NOMO-1 treated with DMSO at 0.1 percent for 48 hours (cell line): ENCODE measurements at regions not wholly inside any gene's neighbourhood (a gene's known extent, or its start where the extent isn't known, plus 50 kb on each side); places are given as distances from the start of the nearest gene placed in this dataset.
"Not testable (repeated sequence)": the region's sequence is repeated elsewhere in the genome, so short reads cannot be mapped to it uniquely, and the experiment has no call there.

Source experiments
- DNase-seq: peaks from one replicate; lab custom pipeline; 2025; ENCODE audit not compliant: unreplicated experiment; lab: John Stamatoyannopoulos, UW

DNA sequence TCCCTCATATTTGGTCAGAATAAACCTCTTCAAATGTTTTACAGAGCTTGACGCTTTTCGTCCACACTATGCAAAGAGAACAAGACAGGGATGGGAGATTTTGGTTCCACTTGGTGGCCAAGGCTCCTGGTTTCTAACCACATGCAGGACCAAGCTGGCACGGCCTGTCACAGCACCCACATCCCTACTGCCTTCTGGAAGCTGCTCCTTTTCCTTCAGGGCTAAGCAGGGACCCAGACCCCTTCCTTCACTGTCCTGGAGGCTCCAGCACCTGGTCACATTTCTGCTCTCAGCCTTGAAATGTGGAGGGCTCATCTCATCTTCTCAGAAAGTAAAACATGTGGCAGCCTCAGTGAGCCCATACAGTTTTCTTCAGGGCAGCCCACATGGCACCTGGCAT lies 50.4 kb upstream of the ARHGEF7 start:
- DNase-seq, result no peak

DNA sequence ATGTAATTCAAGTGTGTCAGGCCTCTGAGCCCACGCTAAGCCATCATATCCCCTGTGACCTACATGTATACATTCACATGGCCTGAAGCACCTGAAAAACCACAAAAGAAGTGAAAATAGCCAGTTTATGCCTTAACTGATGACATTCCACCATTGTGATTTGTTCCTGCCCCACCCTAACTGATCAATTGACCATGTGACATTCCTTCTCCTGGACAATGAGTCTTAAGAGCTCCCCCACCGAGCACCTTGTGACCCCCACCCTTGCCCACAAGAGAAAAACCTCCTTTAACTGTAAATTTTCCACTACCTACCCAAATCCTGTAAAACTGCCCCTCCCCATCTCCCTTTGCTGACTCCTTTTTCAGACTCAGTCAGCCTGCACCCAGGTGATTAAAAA lies 52.1 kb upstream of the ARHGEF7 start:
- no peak for DNase-seq

DNA sequence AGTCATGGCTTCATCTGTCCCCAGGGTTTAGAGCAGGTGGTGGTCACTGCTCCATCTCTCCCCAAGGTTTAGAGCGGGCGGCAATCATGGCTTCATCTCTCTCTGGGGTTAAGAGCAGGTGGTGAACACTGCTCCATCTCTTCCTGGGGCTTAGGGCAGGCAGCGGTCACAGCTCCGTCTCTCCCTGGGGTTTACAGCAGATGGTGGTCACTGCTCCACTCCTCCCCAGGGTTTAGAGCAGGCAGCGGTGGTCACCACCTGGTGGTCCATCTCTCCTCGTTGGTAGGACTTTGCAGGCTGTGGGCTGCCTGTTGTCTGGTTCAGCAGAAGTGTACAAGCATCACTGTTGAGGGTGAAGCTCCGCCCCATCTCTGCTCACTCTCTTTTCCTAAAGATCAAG lies 52.8 kb upstream of the ARHGEF7 start:
- DNase-seq, result no peak

DNA sequence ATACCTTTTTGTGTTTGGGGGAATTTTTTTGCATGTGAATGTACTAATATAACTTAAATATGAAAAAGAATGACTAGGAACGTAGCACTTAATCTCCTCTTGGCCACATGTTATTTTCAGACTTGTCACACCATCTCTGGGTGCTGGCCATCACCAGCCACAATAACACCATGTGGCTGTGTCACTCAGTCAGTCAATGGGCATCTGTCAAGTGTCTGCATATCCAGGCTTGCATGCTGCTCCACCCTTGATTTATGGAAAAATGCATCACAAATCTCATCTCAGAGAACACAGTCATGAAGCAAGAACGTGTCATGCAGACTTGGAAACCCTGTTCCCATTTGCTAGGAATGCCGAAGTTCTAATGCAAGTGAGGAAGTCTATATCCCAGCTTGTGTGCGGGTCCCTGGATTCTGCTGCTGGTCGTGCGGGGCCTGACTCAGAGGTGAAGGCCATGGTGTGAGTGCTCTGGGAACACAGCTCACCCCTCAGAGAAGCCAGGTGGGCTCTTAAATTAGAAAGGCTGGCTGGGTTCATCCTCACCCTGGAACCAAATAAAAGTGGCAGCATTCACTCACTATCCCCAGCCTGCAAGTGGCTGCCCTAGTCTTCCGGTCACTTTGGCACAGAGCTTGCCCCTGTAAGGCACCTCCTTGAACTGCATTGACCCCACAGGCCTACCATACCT lies 53.6 kb upstream of the ARHGEF7 start:
- no peak for DNase-seq

DNA sequence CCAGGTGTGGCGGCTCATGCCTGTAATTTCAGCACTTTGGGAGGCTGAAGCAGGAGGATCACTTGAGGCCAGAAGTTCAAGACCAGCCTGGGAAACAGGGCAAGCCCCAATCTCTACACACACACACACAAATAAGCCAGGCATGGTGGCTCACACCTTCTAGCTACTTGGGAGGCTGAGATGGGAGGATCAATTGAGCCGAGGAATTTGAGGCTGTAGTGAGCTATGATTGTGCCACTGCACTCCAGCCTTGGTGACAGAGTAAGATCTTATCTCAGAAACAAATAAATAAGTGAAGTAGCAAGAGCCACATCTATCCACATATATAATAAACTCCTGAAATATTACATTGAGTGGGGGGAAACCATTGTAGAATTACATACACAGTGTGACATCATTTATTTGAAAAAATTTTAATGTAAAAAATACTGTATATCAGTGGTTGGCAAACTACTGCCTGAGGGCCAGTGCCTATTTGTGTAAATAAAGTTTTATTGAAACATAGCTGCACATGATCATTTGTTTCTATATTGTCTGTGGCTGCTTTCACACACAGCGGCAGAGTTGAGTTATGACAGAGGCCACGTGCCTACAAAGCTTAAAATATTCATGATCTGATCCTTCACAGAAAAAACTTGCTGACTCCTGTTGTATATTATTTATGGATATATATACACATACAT lies 54.7 kb upstream of the ARHGEF7 start:
- no peak for DNase-seq

DNA sequence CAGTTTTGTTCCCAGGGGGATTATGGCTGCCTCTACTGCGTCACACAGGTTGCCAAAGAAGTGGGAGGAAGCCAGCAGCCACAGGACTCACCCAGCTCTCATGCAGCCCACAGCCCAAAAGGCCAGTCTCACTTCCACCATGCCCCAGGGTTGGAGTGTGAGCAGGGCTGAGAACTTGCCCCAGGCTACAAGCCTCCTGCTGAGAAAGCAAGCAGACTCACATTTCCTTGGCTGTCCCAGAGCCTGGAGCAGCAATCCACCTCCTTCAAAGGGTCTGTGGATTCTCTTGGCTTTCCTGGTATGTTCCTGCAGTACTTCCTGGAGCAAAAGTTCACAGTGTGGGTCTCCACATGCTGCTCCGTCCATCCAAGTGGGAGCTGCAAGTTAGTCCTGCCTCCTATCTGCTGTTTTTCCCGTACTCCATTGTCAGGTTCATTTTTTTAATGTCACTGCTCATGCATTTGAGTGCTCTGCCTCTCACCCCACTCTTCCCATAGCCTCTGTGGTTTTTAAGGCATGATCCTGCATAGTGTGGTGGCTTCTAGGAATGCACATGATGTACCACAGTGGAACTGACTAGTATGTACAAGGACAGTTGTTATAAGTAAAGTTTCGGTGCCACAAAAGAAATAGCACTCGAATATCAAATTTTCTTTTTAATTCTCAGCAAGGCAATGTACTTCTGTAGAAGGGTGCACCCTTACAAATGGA lies 56.2 kb upstream of the ARHGEF7 start:
- DNase-seq, result no peak

DNA sequence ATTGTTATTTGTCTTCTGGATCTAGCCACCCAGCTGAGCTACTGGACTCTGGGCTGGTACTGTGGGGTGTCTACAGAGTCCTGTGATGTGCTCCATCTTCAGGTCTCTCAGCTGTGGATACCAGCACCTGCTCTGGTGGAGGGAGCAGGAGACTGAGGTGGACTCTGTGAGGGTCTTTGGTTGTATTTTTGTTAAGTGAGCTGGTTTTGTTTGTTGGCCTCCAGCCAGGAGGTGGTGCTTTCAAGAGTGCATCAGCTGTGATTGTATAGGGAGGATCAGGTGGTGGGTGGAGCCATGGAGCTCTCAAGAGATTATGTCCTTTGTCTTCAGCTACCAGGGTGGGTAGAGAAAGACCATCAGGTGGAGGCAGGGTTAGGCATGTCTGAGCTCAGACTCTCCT lies 56.8 kb upstream of the ARHGEF7 start:
- not testable (repeated sequence) for DNase-seq

DNA sequence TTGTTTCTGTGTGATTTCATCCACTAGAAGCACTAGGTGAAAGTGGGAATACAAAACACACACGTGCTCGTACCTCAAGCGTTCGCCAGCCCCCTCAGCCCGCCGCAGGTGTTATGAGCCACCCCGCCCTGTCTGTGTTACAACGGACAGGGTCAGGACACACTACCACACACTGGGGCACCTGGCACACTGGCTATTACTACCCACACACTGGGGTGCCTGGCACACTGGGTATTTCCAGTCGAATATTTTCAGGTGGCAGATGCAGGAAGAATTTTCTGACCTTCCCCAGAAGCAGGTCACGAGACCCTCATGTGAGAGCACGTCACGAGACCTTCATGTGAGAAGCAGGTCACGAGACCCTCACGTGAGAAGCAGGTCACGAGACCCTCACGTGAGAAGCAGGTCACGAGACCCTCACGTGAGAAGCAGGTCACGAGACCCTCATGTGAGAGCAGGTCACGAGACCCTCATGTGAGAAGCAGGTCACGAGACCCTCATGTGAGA lies 63.3 kb upstream of the ARHGEF7 start:
- DNase-seq, result not testable (repeated sequence)

DNA sequence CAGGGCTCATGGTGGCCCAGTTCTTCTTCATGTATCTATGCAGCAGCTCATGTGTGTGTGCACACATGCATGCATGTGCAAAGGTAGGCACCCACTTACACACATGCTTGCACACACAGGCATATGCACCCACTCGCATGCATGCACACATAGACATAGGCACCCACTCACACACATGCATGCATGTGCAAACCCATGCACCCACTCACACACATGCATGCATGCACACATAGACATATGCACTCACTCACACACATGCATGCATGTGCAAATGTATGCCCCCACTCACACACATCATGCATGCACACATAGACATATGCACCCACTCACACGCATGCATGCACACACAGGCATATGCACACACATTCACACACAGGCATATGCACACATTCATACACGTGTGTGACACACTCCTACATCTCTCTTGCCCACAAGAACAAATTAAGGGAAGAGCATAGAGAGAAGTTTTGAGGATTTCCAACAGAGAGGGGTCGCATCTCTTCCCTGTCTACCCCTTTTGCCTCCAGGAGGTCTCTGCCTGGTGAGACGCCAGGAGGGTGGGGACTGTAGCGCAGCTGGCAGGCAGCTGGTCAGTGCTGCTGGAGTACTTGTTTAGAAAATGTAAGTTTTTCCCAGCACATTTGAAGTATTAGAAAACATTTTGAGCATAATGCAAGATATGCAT lies 63.9 kb upstream of the ARHGEF7 start:
- no peak for DNase-seq

DNA sequence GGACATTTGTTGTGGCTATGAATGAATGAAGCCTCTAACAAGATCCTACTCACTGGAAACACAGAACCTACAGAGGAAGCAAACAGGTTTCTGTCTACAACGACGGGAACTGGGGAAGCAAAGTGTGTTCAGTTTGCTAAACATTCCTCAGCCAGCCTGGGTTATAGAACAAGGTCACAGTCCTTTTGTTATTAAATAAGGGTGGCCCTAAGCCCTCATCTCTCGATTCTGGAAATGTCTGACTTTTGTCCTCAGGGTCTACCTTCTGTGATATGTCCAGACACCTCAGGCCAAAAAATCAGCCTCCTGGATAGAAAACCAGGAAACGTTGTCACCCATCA lies 64.6 kb upstream of the ARHGEF7 start:
- no peak for DNase-seq

DNA sequence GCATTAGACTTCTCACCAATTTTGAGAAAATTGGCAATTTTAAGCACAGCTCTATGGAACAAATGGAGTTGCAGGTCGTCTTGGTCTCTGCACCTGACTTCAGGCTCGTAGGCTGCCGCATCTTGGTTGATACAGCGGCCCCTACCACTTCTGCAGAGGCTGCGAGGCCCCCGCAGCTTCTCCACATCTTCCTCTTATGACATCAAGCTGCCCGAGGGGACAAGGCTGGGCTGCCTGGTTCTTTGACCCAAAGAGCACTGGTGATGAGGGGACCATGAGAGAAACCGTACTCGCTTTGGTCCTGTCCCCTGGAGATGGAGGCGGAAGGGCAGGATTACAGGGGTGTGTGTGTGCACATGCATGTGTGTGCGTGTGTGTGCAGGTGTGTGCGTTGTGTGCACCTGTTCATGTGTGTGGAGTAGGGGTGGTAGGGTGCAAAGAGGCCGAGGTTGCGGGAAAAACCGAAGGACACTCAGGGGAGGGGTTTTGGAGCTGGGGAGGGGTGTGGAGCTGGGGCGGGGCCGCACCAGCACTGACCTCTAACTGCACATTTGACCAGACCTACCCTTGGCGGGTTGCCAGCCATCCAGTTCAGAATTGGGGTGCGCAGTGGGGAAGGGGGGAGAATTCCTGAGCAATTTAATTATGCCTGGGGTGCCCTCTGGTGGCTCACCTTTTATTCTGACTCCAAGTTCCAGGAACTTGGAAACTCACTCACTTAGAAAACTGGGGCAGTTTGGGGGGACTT lies 65.1 kb upstream of the ARHGEF7 start:
- DNase-seq, result no peak

DNA sequence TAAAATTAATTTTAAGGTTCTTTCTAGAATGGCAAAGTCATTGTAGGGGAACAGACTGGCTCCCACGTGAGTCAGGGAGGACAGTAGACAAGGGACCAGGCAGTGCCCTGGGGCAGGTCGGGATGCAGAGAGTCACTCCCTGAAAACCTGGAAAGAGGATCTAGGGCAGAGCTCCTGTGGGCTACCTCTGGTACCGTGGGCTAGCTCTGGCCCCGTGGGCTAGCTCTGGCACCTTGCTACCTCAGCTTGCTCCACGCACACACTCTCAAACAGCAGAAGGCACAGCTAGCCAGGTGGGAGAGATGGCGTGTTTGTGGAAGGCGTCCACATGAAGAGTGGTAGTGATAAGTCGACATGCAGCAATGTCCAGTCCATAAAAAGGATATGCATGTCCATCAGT lies 66.7 kb upstream of the ARHGEF7 start:
- no peak for DNase-seq

DNA sequence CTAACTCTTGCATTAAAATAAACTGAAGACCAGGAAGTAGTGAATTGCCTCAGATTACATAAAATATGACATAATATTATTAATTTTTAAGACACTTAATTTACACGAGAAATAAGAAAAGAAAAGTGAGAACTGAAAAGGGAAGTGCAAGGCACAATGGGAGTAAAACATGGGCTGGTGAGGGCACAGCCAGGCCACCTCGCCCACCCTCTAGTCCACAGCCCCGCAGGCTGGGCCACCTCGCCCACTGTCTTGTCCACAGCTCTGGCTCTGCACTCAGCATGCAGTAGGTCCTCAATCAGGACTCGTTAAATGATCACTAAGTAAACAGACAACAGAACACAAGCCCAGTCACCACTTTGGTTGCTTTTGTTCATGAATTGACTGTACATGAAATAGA lies 67.8 kb upstream of the ARHGEF7 start:
- no peak for DNase-seq

DNA sequence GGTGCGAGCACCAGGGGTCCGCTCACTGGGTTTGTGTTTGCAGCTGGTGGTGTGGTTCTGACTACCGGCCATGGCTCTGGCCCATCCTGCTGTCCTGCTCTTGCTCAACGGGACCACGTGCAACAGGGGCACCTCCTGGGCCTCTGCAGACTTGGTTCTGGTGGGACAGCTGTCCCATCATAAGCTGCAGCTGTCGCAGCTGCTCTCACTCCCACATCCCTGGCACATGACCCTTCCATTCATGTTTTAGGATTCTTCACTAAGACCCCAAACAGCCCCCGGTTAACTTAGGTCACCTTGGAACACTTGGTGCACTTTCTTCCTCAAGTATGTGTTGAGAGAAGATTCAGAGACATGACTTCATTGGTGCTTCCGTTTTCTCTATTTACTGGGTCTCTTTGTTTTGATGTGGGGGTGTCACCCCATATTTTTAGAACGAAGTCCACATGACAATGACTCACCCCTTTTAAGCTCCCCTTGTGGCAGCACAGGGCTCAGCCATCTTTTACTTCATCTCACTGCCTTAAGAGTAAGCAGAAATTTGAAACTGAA lies 68.4 kb upstream of the ARHGEF7 start:
- peak; percentile 79 for DNase-seq

DNA sequence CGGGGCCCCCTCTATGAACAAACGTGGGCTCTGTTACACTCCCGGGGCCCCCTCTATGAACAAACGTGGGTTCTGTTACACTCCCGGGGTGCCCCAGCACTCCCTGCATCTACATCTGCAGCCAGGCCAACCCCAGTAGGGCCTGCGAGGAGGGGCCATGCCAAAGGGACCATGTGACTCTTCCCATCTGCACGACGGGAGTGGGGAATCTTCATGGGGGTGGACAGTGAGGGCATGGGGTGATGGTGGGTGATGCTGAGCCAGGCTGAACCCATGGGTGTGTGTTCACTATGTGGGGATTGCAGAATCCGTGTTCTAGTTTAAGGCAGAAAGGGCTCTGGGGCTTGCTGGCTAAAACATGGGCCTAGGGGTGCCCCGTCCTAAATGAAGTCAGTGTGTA lies 69.9 kb upstream of the ARHGEF7 start:
- DNase-seq, result no peak

DNA sequence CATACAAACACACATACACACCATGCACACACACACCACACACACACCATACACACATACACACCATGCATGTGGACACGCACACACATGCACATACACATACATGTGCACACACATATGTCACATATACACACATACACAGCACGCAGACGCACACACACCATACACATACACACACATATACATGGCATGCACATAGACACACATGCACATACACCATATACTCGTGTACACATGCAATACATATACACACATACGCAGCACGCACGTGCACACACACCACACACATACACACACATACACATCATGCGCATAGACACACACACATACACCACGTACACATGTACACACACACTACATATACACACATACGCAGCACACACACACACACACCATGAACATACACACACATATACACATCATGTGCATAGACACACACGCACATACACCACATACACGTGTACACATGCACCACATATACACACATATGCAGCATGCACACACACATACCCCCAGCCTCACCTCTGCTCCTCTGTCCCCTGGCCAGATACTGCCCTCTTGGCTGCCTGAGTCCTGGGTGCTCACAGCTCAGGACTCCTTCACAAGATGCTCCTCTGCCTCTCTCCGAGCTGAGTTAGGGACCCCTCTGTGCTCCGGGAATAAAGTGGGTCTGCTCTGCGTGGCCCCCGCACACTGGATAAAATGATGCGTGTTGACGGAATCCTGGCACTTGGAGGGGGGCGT lies 70.9 kb upstream of the ARHGEF7 start:
- no peak for DNase-seq

DNA sequence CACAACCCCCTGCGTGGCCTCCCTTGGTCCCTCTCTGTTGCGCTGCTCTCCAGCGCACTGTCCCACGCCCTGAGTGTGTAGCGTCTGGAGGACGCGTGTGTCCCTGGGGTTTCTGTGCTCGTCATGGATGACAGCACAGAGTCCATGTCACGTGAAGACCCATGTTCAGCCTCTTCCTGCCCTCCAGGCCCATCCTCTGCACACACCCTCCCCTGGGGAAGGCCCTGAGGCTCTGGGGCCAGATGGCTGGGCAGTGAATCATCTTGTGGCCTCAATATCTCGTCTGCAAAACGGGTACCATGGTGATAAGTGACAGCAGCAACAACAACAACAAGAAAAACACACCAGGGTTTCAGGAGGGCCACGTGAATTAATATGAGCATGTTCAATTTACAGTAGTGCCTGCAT lies 71.5 kb upstream of the ARHGEF7 start:
- no peak for DNase-seq

DNA sequence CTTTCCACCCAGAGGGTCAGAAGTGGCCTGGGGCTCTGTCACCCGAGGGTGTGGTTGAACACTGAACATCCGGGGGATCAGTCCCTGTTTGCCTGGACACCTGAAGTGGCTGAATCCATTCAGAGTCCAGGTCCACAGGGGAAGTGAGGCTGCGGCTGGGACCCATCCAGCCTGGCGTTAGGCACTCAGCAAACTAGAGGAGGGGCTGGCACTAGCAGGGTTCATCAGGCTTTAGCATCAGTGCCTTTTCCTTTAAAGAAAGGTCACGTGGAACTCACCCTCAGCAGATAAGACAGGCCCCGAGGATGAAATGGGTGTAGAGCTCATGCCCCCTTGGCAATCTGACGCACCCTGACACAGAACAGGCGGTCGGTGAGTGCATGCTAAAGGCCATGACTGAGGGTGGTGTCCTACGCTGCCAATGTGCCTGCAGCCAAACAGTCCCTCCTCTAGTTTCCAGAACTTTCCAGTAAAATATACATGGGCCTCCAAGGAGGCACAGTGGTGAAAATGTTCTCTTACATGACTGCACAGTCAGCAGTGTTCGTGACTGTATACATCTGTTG lies 72.4 kb upstream of the ARHGEF7 start:
- DNase-seq, result no peak

DNA sequence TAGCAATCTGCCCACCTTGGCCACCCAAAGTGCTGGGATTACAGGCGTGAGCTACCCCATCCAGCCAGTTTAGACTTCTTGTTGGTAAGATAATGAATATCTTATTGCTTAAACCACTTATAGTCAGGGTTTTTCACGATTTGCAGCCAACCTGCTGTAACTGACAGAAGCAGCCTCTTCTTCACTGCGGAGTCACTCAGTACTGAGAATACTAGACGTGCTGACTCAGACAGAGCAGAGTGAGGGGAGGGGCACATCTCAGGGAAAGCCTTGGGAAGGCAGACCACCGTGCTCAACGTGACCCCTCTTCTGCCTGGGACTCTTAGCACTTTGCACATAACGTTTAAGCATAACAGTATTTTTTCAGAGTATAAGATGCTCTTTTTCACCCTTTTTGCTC lies 74.3 kb upstream of the ARHGEF7 start:
- no peak for DNase-seq

DNA sequence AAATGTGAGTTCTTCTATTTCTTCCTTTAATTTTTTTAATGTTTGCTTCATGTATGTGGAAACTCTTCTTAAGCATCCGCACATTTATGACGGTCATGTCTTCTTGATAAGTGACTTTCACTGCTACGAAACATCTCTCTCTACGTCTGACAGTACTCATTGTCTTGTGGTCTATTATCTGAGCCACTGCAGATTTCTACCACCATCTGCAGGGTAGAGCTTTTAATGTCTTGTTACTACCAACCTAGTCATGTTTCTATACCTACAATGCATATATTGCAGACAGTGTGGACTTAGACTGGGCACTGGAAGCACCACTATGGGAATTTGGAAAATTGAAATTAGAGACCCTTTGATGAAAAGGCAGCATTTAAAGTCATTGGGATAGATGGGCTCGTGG lies 75.4 kb upstream of the ARHGEF7 start:
- no peak for DNase-seq
